ENCODE measurements at regions not wholly inside any gene's neighbourhood (a gene's known extent, or its start where the extent isn't known, plus 50 kb on each side); places are given as distances from the start of the nearest gene placed in this dataset.

- WGBS, 2 donors, result 38 to 45% methylated on average over 2 of the region's 2 CpGs
- no peak overlapping the region for H3K4me3 ChIP-seq (ENCODE audit: low read depth, poor library complexity, severe bottlenecking)
- DNase-seq (ENCODE audit: low spot score in 2 of 2), result no peak
- intact Hi-C loops (cut with DNase I; ENCODE audit: low total_unique reads), result no loop called here
- TF ChIP-seq, protein P1, sequence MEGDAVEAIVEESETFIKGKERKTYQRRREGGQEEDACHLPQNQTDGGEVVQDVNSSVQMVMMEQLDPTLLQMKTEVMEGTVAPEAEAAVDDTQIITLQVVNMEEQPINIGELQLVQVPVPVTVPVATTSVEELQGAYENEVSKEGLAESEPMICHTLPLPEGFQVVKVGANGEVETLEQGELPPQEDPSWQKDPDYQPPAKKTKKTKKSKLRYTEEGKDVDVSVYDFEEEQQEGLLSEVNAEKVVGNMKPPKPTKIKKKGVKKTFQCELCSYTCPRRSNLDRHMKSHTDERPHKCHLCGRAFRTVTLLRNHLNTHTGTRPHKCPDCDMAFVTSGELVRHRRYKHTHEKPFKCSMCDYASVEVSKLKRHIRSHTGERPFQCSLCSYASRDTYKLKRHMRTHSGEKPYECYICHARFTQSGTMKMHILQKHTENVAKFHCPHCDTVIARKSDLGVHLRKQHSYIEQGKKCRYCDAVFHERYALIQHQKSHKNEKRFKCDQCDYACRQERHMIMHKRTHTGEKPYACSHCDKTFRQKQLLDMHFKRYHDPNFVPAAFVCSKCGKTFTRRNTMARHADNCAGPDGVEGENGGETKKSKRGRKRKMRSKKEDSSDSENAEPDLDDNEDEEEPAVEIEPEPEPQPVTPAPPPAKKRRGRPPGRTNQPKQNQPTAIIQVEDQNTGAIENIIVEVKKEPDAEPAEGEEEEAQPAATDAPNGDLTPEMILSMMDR (IDR thresholded peaks at IDR 0.05), result no peak
- no peak for TF ChIP-seq POLR2A (IDR thresholded peaks at IDR 0.05)
Observed at GRCh38 chr15:96720656-96721055, 390.2 kb downstream of the NR2F2 start.

DNA sequence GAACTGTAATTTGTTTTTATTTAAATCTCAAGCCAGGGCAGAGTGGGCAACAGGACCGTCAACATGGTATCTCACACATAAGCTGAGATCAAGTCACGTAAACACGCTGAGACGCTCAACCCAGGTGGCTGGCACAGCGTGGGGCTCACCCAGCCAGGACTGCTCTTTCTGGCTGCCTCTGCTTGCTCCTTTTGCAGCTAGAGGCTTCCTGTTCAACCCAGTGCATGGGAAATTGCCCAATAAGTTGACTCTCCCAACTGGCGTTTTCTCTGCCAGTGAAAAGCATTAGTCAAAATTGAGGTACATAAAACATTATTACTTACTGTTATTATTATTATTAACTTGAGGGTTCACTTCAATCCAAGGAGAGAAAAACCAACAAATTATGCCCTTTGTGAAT lies 398.1 kb downstream of the NR2F2 start:
- no peak overlapping the region for H3K4me3 ChIP-seq (ENCODE audit: low read depth, poor library complexity, severe bottlenecking)
- 51 to 68% methylated on average over 6 of the region's 6 CpGs for WGBS, 2 donors
- TF ChIP-seq, protein P1 (IDR thresholded peaks at IDR 0.05), result no peak
- TF ChIP-seq POLR2A (IDR thresholded peaks at IDR 0.05), result no peak
- no peak for DNase-seq (ENCODE audit: low spot score in 2 of 2)
- intact Hi-C loops (cut with DNase I; ENCODE audit: low total_unique reads), result no loop called here

DNA sequence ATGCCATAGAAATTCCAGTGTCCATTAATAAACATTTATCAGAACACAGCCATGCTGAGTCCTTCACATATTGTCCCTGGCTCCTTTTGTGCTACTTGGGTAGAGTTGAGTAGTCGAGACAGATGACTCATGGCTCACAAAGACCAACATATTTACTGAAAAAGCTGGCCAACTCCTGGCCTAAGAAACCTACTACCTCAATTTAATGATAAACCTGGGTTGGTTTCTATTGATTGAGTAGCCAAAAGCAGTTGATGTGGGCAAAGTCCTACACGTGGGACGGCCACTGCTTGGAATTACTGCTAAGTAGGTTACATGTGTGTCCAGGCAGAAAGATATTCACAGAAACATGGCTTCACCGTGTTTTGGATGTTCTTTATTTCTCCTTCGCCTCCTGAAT lies 402.2 kb downstream of the NR2F2 start:
- DNase-seq (ENCODE audit: low spot score in 2 of 2), result no peak
- TF ChIP-seq, protein P1 (IDR thresholded peaks at IDR 0.05), result no peak
- TF ChIP-seq POLR2A (IDR thresholded peaks at IDR 0.05), result no peak
- intact Hi-C loops (cut with DNase I; ENCODE audit: low total_unique reads), result no loop called here
- H3K4me3 ChIP-seq (ENCODE audit: low read depth, poor library complexity, severe bottlenecking), result no peak overlapping the region
- WGBS, 2 donors, result 83% methylated on average over 5 of the region's 5 CpGs

DNA sequence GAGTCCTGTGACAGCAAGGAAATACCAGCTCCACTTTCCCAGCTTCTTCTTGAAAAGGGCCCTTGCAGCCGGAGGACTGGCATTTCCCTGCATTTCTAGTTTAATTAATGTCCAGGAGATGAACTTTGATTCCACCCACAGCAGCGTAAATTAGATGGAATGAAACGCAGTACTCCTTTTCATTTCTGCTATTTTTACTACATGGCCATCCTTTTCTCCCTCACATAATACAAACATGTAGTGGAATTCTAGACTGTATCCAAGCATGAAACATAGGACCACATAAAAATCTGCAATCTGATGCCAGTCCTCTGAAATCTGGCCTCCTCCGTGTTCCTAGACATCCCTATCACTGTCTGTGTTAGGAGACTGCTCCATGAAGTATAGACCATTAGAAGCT lies 403.2 kb downstream of the NR2F2 start:
- no peak for DNase-seq (ENCODE audit: low spot score in 2 of 2)
- no peak overlapping the region for H3K4me3 ChIP-seq (ENCODE audit: low read depth, poor library complexity, severe bottlenecking)
- intact Hi-C loops (cut with DNase I; ENCODE audit: low total_unique reads), result no loop called here
- WGBS, 2 donors, result 88 to 89% methylated on average over 4 of the region's 4 CpGs
- TF ChIP-seq POLR2A (IDR thresholded peaks at IDR 0.05), result no peak
- TF ChIP-seq, protein P1 (IDR thresholded peaks at IDR 0.05), result no peak

DNA sequence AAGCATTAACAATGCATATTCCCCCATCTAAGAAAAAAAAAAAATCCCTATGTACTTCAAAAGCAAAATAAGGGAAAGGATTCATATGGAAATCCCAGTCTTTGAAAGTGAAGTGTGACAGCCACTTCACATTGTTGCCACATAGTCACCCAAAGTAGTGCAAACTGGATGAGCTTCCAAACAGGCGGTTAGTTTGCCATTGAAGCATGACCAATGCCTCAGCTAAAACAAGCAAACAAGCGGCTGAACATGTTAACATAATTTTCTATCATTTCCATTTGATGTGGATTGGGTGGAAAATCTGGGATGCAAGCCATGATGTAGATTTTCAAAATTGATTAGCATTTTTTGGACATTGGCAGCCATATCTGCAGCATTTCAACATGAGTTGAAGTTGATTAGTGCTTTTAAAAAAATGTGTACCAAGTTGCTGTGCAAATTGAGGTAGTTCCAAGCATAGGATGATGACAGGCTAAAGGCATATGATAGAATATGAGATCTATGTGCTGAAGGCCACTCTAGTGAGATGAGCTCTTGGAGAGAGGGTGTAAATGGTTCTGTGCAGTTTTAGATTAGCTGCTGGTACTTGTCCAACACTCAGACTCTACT lies 405.2 kb downstream of the NR2F2 start:
- intact Hi-C loops (cut with DNase I; ENCODE audit: low total_unique reads), result no loop called here
- H3K4me3 ChIP-seq (ENCODE audit: low read depth, poor library complexity, severe bottlenecking), result no peak overlapping the region
- 90 to 94% methylated on average over 2 of the region's 2 CpGs for WGBS, 2 donors
- no peak for DNase-seq (ENCODE audit: low spot score in 2 of 2)
- TF ChIP-seq POLR2A (IDR thresholded peaks at IDR 0.05), result no peak
- TF ChIP-seq, protein P1 (IDR thresholded peaks at IDR 0.05), result no peak

GRCh38 chr15:96736384-96736783 lies 405.9 kb downstream of the NR2F2 start:
- WGBS, 2 donors, result 84 to 91% methylated on average over 2 of the region's 2 CpGs
- intact Hi-C loops (cut with DNase I; ENCODE audit: low total_unique reads), result no loop called here
- DNase-seq (ENCODE audit: low spot score in 2 of 2), result no peak

More at GRCh38 chr15:96736384-96736783, 405.9 kb downstream of the NR2F2 start:
- no peak for TF ChIP-seq POLR2A (IDR thresholded peaks at IDR 0.05)
- TF ChIP-seq, protein P1 (IDR thresholded peaks at IDR 0.05), result no peak
- H3K4me3 ChIP-seq (ENCODE audit: low read depth, poor library complexity, severe bottlenecking), result no peak overlapping the region
